Fibroblast of mammary gland (primary cell): ENCODE measurements at regions not wholly inside any gene's neighbourhood (a gene's known extent, or its start where the extent isn't known, plus 50 kb on each side); places are given as distances from the start of the nearest gene placed in this dataset.
A peak's percentile ranks its signal among the peaks of the same experiment; 100 is the strongest.

Experiments used
- DNase-seq: peaks from one replicate; pipeline ENCODE4 v3.0.0-alpha.2; 2010; ENCODE audit warnings: low read depth
- H3K4me3 ChIP-seq: 2 replicates; pipeline ENCODE4 v1.5.1; 2011; ENCODE audit warnings: low read depth, mild to moderate bottlenecking, low read length, moderate library complexity; ENCODE audit not compliant: control insufficient read depth
- TF ChIP-seq, protein P1 (sequence below): conservative IDR thresholded peaks from 2 replicates; pipeline ENCODE4 v1.5.1; 2011; ENCODE audit warnings: low read depth, low read length, inconsistent platforms; ENCODE audit not compliant: control insufficient read depth, insufficient read depth

GRCh38 chr2:220572385-220572784 is 945.0 kb downstream of the SLC4A3 start:
- DNase-seq, result peak; percentile 69
- TF ChIP-seq, protein P1, sequence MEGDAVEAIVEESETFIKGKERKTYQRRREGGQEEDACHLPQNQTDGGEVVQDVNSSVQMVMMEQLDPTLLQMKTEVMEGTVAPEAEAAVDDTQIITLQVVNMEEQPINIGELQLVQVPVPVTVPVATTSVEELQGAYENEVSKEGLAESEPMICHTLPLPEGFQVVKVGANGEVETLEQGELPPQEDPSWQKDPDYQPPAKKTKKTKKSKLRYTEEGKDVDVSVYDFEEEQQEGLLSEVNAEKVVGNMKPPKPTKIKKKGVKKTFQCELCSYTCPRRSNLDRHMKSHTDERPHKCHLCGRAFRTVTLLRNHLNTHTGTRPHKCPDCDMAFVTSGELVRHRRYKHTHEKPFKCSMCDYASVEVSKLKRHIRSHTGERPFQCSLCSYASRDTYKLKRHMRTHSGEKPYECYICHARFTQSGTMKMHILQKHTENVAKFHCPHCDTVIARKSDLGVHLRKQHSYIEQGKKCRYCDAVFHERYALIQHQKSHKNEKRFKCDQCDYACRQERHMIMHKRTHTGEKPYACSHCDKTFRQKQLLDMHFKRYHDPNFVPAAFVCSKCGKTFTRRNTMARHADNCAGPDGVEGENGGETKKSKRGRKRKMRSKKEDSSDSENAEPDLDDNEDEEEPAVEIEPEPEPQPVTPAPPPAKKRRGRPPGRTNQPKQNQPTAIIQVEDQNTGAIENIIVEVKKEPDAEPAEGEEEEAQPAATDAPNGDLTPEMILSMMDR, result no peak
- H3K4me3 ChIP-seq, result no peak overlapping the region

- TF ChIP-seq, protein P1, result no peak
- H3K4me3 ChIP-seq, result no peak overlapping the region
- DNase-seq, result no peak
Measured at GRCh38 chr2:220574038-220574437, 946.6 kb downstream of the SLC4A3 start.

DNA sequence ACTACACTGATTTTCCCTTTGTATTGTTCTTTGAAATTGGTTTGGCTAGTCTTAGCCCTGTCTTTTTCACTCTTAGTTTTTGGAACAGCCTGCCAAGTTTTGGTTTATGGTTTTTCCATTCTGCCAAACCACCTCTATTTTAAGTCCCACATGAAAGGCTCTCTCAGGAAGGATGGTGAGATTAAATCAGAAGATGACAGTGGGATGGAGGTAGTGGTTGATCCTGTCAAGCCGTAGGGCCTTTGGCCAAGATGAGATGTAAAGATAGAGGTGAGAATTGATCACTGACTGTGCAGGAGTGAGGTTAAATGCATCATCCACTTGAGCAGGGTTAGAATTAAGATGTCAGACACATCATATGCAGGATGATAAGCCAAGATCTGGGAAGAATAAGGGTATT is 948.5 kb downstream of the SLC4A3 start:
- peak; percentile 8 for DNase-seq
- no peak overlapping the region for H3K4me3 ChIP-seq

GRCh38 chr2:220579452-220579851 is 952.0 kb downstream of the SLC4A3 start:
- no peak overlapping the region for H3K4me3 ChIP-seq
- no peak for DNase-seq
- TF ChIP-seq, protein P1, result no peak

More for the DNA sequence above, 948.5 kb downstream of the SLC4A3 start:
- TF ChIP-seq, protein P1, result no peak

- no peak for DNase-seq
- no peak overlapping the region for H3K4me3 ChIP-seq
- TF ChIP-seq, protein P1, result no peak
Measured at GRCh38 chr2:220580113-220580512, 952.7 kb downstream of the SLC4A3 start.

DNA sequence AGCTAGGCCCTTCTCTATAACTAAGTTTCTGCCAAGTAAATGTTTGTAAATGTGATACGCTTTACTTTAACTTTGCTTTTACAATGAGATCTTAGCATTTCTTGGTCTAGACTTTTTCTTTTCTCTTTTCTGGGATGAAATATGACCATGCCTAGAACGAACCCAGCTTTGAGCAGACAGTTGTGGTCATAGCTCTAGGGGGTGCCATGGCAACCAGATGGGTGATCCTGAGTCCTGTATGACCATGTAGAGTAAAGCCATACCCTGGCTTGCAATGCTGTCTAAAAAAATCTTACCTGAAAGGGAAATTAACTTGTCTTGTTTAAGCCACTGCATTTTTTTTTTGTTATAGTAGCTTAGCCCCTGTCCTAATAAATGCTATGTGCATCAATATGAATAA is 956.3 kb downstream of the SLC4A3 start:
- TF ChIP-seq, protein P1, result no peak
- DNase-seq, result no peak
- H3K4me3 ChIP-seq, result no peak overlapping the region

GRCh38 chr2:220585241-220585640 is 957.8 kb downstream of the SLC4A3 start:
- DNase-seq, result peak; percentile 3
- no peak overlapping the region for H3K4me3 ChIP-seq
- TF ChIP-seq, protein P1, result no peak
